ENCODE measurements at regions not wholly inside any gene's neighbourhood (a gene's known extent, or its start where the extent isn't known, plus 50 kb on each side); places are given as distances from the start of the nearest gene placed in this dataset.

DNA sequence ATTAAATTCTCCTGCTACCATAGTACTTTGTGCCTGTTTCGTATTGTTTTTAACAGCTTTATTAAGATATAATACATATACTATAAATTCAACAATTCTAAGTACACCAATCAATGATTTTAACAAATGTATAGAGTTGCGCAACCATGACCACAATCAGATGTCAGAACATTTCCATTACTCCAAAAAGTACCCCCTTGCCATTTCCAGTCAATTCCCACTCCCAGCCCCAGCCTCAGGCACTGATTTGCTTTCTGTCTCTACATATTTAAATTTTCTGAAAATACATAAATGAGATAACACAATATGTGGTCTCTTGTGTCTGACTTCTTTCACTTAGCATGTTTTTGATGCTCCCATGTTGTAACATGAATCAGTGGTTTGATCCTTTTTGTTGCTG is 193.9 kb downstream of the FIGN start:
- DNase-seq = no peak

DNA sequence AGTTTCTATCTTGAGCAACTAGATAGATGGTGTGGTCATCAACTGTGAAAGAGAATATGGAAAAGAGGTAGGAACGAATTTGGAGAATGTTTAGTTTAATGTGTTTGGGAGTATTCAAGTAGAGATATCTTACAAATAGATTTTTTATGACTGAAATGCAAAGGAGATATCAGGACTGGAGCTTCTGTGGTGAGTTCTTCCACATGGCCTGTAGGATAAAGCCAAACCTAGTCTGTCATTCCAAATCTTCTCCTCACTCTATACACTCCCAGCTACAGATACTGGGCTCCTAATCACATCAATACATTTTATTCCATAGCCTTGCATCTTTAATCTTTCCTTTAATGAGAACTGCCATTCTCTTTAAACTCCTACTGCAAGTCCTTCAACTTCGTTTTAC is 194.3 kb downstream of the FIGN start:
- no peak for DNase-seq

DNA sequence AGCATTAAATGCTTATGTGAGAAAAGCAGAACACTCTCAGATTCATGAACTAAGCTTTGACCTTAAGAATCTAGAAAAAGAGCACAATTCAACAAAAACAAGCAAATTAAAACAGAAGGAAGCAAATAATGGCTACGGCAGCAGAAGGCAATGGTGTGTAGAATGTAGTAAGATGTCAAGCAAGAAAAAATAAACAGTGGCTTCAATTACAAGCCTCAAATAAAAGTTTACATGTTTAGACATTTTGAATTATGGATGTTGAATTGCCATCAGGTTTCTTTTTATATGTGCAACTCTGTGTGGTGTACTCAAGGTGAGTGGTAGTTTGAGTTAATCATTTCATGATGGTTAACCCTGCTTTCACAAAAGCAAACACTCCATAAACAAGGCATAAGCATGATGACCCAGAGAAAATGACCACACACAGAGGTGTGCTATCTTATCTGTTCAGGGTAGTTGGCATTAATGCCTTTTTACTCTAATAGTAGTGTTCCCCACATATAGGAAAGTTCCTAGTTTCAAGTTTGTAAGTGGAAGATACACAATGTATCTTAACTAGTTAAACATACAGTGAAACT is 207.1 kb downstream of the FIGN start:
- no peak for DNase-seq

DNA sequence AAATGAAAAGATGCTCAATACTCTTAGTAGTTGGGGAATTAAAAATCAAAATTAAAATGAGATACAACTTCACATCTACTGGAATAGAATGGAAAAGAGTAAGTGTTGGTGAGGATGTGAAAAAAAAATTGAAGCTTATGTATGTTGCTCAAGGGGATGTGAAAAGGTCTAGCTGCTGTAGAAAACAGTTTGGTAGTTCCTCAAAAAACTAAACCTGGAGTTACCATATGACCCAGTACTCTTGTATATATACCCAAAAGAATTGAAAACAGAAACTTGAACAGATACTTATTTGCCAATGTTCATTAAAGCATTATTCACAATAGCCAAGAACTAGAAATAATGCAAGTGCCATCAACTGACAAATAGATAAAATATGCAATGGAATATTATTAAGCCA is 208.4 kb downstream of the FIGN start:
- DNase-seq = no peak

DNA sequence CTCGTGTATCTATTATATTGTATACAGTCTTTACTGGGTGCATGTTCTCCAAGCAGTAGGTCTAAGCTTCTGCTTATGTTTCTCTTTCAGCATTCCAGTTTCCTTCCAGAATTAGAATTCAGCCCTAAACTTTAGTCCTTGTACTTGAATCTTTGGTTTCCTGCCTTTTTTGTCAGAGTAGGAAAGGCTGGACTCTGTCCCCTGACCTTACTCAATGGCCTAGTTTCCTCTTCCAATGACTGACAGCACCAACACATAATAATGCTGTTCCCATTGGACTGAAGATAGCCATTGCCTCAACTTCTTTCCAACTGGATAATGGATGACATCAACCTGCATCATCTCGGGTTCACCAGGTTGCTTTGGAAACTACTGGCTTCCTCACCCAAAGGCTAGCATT is 217.0 kb downstream of the FIGN start:
- no peak for DNase-seq

DNA sequence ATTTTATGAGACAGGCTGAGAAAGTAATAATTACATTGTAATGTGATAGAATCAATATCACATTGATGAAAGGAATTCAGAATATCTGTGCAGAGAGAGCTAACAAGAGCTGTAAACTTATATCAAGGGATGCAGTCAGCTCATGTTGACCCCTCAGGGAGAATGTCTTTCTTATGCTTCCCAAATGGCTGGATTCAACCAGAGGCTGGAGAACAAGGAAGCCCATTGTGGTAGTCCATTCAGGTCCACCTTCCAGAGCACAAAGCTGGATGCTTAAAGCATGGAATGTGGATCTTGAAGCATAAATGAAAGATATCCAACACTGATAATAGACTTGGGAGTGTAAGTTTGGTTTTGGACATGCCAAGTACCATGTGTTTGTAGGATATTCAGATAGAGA is 220.0 kb downstream of the FIGN start:
- DNase-seq = no peak

DNA sequence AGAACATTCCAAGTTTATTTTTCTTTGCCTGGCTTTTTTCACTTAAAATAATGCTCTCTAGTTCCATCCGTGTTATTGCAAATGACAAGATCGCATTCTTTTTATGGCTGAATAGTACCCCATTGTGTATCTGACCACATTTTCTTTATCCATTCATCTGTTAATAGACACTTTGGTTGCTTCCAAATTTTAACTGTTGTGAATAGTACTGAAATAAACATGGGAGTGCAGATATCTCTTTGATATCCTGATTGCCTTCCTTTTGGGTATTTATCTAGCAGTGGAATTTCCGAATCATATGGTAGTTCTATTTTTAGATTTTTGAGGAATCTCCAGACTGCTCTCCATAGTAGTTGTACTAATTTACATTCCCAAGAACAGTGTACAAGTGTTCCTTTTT is 230.5 kb downstream of the FIGN start:
- no peak for DNase-seq

DNA sequence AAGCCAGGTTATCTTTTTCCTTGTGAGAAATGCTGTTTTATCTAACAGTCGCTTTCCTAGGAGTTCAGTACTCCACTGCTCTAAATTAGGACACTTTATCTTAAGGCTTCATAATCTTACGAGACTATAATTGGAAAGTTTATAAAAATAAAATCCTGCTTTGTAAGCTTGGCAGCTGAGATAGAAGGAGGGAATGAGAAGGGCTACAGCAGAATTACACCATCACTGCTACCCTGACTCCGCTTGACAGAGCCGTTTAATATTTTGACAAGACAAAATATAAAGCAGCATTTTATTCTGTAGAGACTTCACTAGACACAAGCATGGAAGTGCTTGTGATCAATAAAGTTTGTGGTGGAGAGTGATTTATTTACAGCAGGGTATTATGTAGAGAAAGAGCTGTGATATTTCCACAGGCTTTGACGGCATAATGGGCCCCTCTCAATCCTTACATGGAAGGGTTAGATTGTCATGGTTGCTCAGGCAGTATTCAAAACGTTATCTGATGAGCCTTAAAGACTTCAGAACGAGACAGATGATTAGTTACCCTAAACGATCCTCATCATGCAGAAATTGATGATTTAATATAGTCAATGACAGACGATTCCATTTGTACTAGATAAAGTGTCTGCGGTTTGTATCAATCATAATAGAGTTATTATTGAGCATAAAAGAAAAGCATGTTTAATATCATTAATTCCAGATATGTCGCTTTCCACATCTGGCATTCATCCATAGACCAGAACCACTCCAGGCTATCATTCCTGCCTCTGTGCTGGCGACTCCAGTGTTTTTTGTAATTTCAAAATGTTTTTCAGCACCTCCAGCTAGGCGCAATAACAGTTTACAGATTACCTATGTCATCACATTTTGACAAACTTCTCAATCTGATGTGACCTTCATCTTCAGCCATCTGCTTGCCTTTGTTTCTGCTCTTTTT is 242.2 kb downstream of the FIGN start:
- no peak for DNase-seq

DNA sequence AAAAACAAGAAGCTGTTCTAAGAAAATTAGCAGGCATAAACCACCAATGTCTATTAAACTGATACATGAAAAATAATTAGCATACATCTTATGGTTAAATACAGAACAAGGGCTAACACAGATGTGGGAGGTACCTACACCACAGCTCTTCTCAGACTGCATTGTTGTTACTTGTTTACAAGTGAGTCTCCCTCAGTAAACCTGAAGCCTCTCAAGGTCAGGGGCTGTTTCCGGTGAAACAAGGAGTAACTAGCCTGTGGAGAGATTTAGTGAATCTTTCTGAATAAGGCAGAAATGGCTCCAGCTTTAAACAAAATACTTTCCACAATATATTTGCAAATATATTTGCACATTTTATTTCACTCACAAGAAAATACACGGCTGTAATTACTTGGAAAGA is 244.0 kb downstream of the FIGN start:
- DNase-seq = no peak

DNA sequence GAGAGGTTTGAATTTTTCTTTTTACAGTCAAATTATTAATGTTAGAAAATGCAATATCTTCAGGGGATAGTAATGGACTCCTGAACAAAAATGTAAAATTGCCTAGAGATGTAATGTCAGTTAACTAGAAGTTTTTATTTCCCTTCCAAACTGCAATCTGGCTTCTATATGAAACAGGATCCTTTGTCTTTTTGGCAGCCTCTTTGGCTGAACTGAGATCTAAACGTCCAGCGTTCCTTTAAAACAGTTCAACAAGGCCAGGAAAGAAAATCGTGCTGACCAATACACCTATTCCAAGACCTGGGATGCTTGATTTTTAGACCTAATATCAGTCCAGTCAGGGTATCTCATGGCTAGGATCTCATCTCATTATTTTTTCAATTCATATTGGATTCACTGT is 245.5 kb downstream of the FIGN start:
- no peak for DNase-seq

DNA sequence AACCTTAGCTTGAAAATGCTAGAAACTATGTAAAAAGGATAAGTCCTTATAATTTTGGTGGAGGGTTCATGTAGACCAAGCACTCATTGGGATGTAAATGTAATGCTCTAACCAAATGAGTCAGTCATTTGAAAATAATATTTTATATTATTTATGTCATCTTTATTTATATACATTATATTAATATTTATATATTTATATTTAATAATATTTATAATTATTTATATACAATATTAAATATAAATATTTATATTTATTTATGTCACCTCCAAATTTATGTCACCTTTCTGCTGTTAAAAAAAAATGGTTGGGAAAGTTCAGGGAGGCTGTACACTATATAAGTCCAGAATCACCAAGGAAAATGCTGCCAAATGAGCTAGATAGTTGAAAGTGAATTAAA is 254.3 kb downstream of the FIGN start:
- DNase-seq = no peak

DNA sequence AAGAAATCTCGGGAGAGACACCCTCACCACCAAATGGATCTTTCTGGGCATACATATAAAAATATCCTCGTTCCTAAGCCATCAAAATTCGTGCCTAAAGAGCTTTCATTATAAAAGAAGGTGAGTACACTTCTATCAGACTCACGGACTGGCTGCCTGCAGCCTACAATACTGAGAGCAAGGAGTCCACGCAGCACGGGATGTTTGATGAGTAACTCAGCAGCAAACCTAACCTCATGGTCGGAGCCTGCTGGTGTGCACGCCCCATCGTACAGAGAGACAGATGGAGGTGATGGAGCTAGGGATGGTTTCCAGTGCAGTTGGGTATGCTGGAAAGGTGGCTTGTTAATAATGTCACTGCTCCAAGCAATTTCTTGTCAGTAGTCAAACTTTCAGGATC is 256.2 kb downstream of the FIGN start:
- DNase-seq = no peak

DNA sequence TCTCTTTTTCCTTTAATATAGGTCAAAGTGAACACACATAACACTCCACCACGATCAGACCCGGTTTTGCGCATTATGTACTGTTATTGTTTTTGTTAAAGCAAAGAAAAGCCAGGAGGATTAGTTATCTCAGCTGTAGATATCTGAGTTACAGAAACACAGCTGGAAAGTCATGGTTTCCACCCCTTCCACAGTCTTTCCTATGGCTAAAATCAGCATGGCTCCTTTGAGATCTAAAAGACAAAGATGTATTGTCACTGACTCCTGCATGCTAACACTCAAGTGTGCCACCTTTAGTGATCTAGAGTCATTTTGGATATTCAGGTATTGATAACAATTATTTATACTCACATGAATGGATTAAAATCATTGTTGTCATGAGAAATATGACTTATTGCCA is 260.0 kb downstream of the FIGN start:
- DNase-seq = no peak

DNA sequence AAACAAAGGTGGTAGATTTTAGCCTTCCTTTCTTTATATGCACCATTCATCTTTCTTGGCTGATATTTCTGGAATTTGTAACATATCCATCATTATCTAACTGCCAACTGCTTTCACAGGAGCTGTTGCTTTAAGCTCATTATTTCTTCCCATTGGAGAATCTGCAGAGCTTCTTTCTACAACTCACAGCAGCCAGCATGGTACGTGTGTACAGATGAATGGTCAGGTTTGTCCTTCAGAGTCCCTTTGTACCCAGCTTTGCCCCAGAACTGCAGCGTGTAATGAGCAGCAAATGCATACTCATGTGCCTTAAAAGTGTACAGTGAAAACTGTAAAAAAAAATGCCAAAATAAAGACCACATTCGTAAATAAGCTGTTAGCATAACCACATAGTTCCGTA is 260.9 kb downstream of the FIGN start:
- DNase-seq = no peak

DNA sequence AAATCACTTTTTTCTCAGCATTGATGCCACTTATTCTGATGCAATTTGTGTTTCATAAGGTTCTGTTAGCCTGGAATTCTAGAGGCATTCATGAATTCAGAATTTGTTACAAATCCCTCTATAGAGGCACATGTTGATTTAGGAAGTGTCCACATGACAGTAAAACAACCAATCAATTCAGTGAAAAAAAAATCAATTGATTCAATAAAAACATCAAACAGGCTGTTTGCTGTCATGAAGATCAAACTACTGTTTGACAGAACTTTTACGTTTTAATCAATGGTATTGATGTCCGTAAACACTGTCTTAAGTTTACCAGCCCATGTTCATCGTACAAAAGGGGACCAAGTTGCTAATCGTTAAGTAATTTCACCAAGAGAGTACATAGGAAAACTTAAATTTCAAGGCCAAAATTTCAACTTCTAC is 261.5 kb downstream of the FIGN start:
- DNase-seq = no peak

DNA sequence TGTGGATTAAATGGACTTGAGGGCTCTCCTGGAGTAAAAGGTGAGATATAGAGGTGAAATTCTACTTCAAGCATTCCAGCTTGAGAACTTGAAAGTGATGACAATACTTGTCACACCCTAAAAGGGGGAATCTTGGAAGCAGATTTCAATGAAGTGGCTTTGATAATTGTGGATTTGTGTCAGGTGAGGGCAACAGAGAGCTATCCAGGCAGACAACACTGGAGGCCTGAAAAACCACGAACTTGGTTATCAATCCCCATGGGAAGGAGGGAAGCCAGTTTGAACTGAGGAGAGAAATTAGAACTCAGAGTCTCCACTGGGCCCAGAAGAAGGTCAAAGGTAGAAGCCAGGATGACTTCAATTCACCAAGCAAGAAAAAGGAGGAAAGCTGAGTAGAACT is 263.9 kb downstream of the FIGN start:
- DNase-seq = no peak

DNA sequence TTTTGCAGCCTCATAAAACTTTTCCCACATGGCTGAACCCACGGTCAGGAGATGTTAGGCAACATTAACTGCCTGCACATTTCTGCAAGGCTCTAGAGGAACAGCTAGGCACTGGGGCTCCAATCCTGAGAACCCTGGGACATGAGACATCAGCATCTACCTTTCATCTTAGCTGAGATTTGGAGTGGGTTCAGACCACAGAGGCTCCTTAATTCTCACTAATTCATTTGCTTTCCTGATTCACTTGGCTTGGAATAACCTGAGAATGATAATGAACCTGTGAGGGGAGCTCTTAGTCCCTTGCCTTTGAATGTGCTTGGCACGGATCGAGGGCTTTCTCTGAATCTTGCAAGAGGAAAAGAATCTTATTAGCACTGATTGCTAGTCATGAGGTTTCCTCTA is 266.2 kb downstream of the FIGN start:
- DNase-seq = no peak

DNA sequence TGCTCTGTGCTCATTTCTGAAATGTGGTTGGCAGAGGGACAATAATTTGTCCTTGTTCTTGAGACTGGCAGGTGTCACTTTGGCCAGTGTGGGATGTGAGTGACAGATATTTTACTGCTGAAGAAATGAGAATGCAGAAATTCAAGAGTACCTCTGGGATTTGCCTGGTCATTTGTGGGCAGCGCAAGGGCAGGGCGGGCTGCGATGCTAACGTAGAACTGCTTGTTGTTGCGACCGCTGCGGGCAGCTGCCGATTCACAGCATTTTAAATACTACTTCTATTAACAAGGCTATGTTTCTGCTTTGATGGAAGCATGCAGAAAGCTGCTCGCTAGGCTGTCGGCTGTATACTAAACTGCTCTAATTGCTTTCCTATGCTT is 268.6 kb downstream of the FIGN start:
- no peak for DNase-seq

DNA sequence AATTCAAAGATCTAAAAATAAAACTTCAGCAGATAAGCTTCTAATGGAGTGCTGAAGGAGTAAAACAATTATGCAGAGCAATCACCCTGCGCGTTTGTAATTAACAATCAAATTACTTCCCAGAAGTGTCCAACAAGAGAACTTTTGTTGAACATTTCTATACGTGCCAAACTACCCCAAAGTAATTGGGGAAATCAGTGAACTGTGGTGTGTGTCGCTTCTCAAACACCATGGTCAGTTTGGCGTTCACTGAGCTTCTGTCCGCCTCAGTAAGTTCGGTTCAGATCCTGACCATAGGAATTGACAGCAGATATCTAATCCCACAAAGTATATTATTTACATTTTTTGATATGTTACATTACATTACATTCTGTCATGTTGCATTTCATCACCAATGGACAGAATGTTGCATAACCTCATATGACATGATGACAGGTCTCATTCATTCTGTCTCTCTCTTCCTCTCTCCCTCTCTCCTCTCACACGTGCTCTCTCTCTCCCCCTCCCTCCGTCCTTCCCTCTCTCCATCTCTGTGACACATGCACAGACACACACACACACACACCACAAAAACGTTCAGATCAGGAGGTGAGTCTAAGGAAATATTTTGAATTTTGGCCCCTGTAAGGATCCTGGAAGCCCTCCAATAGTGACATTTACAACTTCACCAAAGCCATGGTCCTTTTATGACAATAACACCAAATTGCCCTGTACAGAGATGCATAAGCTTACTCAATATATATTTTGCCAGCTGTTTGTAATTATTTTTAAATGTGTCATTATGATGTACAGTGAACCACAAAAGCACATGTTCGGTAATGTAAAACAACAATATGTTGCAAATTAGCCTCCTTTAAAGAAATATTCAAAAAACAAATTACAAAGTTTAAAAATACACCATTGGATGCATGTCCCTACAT is 269.2 kb downstream of the FIGN start:
- no peak for DNase-seq

DNA sequence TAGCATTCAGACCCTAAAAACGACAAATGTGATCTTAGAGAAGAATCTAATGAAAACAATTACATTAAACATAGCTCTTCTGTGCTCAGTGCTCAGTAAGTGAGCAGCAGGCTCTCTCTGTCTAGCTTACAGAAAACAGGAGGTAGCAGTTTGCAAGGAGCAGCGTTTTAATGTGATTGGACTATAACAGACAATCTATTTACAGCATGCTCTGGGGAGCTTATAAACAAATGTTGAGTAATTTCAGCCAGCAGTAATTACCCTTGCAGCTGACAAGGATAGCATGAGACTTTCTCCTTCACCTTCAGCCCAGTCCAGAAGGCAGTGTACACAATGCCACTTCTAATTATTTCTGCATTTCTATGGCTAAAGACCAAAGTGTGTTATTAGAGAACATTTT is 270.4 kb downstream of the FIGN start:
- DNase-seq = no peak

DNA sequence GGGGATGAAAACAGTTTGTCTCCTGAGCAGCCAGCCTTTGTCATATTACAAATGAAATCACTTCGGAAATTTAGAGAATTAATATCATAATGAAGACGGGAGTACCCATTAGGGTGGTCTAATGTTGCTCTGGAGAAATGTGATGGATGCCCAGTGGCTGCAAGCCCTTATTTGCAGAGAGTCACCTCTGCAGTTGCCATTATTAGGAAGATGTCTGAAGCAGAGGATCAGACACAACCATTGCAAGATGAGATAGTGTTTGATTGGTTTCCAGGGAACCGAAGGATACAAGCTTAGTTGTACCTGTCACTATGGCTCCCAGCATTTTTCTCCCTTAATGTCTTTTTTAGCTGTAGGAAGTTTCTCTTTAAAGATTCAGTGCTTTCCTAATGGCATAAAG is 272.4 kb downstream of the FIGN start:
- DNase-seq = no peak

DNA sequence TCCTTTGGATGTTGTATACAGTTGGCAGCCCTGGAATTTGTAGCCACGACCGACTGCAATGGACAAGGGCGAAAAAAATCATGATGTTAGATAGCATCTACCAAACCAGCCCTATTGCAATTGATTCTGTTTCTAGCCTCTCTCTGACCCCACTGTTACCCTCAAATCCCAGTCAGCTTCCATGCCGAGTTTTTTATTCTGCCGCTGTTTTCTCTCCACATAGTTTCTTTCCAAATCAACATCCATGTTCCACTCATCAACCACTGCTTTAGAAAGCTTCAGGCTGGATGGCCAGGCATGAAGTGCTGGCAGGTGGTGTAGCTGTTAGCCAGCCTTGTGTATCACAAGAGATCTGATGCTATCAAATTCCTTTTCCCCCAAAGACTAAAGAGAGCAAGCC is 272.8 kb downstream of the FIGN start:
- DNase-seq = no peak

DNA sequence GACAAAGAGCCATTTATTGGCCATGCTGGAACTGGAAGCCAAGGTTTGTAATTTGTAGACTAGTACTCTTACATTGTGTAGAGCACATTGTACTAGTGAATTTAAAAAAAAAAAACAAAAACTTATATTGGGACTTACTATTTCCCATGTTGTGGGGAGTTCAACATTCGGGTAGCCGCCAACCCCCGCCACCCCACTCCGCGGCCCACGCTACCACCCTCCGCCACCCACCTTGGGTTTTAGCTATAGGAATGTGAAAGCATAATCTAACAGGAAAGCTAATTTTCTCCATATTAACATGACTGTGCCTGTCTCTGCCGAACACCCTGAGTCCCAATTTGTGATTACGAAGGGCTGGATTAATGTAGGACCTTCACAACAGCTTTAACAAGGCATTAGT is 275.8 kb downstream of the FIGN start:
- no peak for DNase-seq
